ENCODE measurements at regions not wholly inside any gene's neighbourhood (a gene's known extent, or its start where the extent isn't known, plus 50 kb on each side); places are given as distances from the start of the nearest gene placed in this dataset.

GRCh38 chr14:89619596-89619995, 202.6 kb upstream of the FOXN3 start:
- no peak for TF ChIP-seq CTCF (IDR thresholded peaks at IDR 0.05; ENCODE audit: insufficient read depth, low read depth, low read length)
- no peak for TF ChIP-seq EZH2 (IDR thresholded peaks at IDR 0.05; ENCODE audit: insufficient read depth, low read length)
